ENCODE measurements at regions not wholly inside any gene's neighbourhood (a gene's known extent, or its start where the extent isn't known, plus 50 kb on each side); places are given as distances from the start of the nearest gene placed in this dataset.

- TF ChIP-seq CTCF (IDR thresholded peaks at IDR 0.05; ENCODE audit: low read depth, low read length, missing input control) (no peak), NR2F2 (IDR thresholded peaks at IDR 0.05) (no peak), HNF4G (IDR thresholded peaks at IDR 0.05) (no peak), SP1 (IDR thresholded peaks at IDR 0.05) (no peak), YY1 (IDR thresholded peaks at IDR 0.05) (no peak), REST (IDR thresholded peaks at IDR 0.05) (no peak), RAD21 (IDR thresholded peaks at IDR 0.05) (no peak), EGR1 (IDR thresholded peaks at IDR 0.05; ENCODE audit: low read depth in 2 of 2) (no peak)
Observed at GRCh38 chr12:29883525-29883924, 99.8 kb upstream of the TMTC1 start.
